Nephron (organoid): ENCODE measurements at regions not wholly inside any gene's neighbourhood (a gene's known extent, or its start where the extent isn't known, plus 50 kb on each side); places are given as distances from the start of the nearest gene placed in this dataset.

Experiments
- H3K27ac Mint-ChIP-seq, 3 experiments: 2 replicates each; pipeline ENCODE4 v1.8.0; 2020; ENCODE audit warnings: mixed read lengths in 3 of 3, mild to moderate bottlenecking in 2 of 3, moderate library complexity in 1 of 3
- H3K27me3 Mint-ChIP-seq: 2 replicates; pipeline ENCODE4 v1.8.0; 2021; ENCODE audit warnings: low read depth, mild to moderate bottlenecking, moderate library complexity, mixed read lengths
- H3K36me3 Mint-ChIP-seq: 2 replicates; pipeline ENCODE4 v1.8.0; 2020; ENCODE audit warnings: low read depth, mixed read lengths
- H3K4me1 Mint-ChIP-seq: 2 replicates; pipeline ENCODE4 v1.8.0; 2020; ENCODE audit warnings: mixed read lengths
- H3K4me3 Mint-ChIP-seq, 3 experiments: 2 replicates each; pipeline ENCODE4 v1.8.0; 2020; ENCODE audit warnings: mild to moderate bottlenecking in 3 of 3, mixed read lengths in 3 of 3, moderate library complexity in 2 of 3
- H3K9me3 Mint-ChIP-seq: 2 replicates; pipeline ENCODE4 v1.8.0; 2020; ENCODE audit warnings: mixed read lengths
- CTCF ChIP-seq, 3 experiments: fragments of 200-600 bp; sonication (generic); IDR thresholded peaks; one replicate each; pipeline ENCODE4 v1.5.0; 2021; ENCODE audit warnings: antibody characterized with exemption in 3 of 3; ENCODE audit not compliant: unreplicated experiment in 3 of 3

- TF ChIP-seq CTCF (IDR thresholded peaks at IDR 0.05; ENCODE audit: unreplicated experiment in 3 of 3) = no peak
- Mint-ChIP-seq H3K36me3 (no peaks in the 10 kb centered on the region), H3K4me1 (peaks cover 4% of the 10 kb centered on the region), H3K9me3 (no peaks in the 10 kb centered on the region), H3K4me3 (no peak overlapping the region), H3K27ac (no peak overlapping the region), H3K27me3 (peaks cover 5% of the 10 kb centered on the region)
Observed at GRCh38 chr1:168842306-168842705, 113.3 kb upstream of the DPT start.

- peak overlapping the region in 1 of 3 experiments; percentile 11 for H3K27ac Mint-ChIP-seq
Observed at GRCh38 chr1:168842916-168843315, 113.9 kb upstream of the DPT start.

GRCh38 chr1:168843401-168843800, 114.4 kb upstream of the DPT start:
- Mint-ChIP-seq H3K9me3 (no peaks in the 10 kb centered on the region), H3K27ac (peak overlapping the region in 1 of 3 experiments; percentile 11), H3K4me1 (peaks cover 13% of the 10 kb centered on the region), H3K4me3 (no peak overlapping the region), H3K27me3 (peaks cover 5% of the 10 kb centered on the region), H3K36me3 (no peaks in the 10 kb centered on the region)
- no peak for TF ChIP-seq CTCF (IDR thresholded peaks at IDR 0.05; ENCODE audit: unreplicated experiment in 3 of 3)

More at GRCh38 chr1:168842916-168843315, 113.9 kb upstream of the DPT start:
- Mint-ChIP-seq H3K36me3 (no peaks in the 10 kb centered on the region), H3K27me3 (peaks cover 5% of the 10 kb centered on the region), H3K9me3 (no peaks in the 10 kb centered on the region), H3K4me3 (no peak overlapping the region), H3K4me1 (peaks cover 8% of the 10 kb centered on the region)
- TF ChIP-seq CTCF (IDR thresholded peaks at IDR 0.05; ENCODE audit: unreplicated experiment in 3 of 3) = no peak

GRCh38 chr1:168843950-168844349, 114.9 kb upstream of the DPT start:
- TF ChIP-seq CTCF (IDR thresholded peaks at IDR 0.05; ENCODE audit: unreplicated experiment in 3 of 3) = no peak
- no peaks in the 10 kb centered on the region for H3K9me3 Mint-ChIP-seq
- H3K4me1 Mint-ChIP-seq = peaks cover 18% of the 10 kb centered on the region
- no peak overlapping the region for H3K4me3 Mint-ChIP-seq
- no peak overlapping the region for H3K27ac Mint-ChIP-seq
- no peaks in the 10 kb centered on the region for H3K36me3 Mint-ChIP-seq
- no peaks in the 10 kb centered on the region for H3K27me3 Mint-ChIP-seq

GRCh38 chr1:168845140-168845539, 116.1 kb upstream of the DPT start:
- no peaks in the 10 kb centered on the region for H3K36me3 Mint-ChIP-seq
- H3K27ac Mint-ChIP-seq = no peak overlapping the region
- no peak overlapping the region for H3K4me3 Mint-ChIP-seq
- no peak for TF ChIP-seq CTCF (IDR thresholded peaks at IDR 0.05; ENCODE audit: unreplicated experiment in 3 of 3)
- no peaks in the 10 kb centered on the region for H3K9me3 Mint-ChIP-seq
- H3K4me1 Mint-ChIP-seq = peaks cover 24% of the 10 kb centered on the region
- H3K27me3 Mint-ChIP-seq = no peaks in the 10 kb centered on the region

- Mint-ChIP-seq H3K4me3 (no peak overlapping the region), H3K27me3 (peaks cover 3% of the 10 kb centered on the region), H3K4me1 (peaks cover 19% of the 10 kb centered on the region), H3K9me3 (peaks cover 6% of the 10 kb centered on the region), H3K36me3 (no peaks in the 10 kb centered on the region), H3K27ac (no peak overlapping the region)
- TF ChIP-seq CTCF (IDR thresholded peaks at IDR 0.05; ENCODE audit: unreplicated experiment in 3 of 3) = no peak
Observed at GRCh38 chr1:168848051-168848450, 119.0 kb upstream of the DPT start.
